GM21390 (cell line): ENCODE measurements at regions not wholly inside any gene's neighbourhood (a gene's known extent, or its start where the extent isn't known, plus 50 kb on each side); places are given as distances from the start of the nearest gene placed in this dataset.
"Not testable (repeated sequence)": the region's sequence is repeated elsewhere in the genome, so short reads cannot be mapped to it uniquely, and the experiment has no call there.

Experiments used
- ATAC-seq: cut with Tn5 transposase; IDR thresholded peaks from one replicate; pipeline ENCODE4 v1.9.1; 2021; ENCODE audit not compliant: unreplicated experiment

DNA sequence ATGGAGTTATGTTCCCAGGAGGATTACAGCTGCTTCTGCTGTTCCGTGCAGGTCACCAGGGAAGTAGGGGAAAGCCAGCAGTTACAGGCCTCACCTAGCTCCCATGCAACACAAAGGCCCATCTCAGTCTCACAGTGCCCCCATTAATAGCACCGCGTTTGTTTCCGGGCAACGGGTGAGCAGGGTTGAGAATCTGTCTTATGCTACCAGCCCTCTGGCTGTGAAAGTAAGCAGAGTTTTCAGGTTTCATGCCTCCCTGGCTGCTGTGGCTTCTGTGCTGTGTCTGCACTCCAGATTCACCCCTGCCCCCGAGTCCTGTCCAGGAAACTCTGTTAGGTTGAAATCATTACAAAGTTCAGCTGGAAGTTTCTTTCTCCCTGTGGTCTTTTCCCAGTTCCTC is 254.4 kb upstream of the GPR149 start:
- ATAC-seq = no peak

DNA sequence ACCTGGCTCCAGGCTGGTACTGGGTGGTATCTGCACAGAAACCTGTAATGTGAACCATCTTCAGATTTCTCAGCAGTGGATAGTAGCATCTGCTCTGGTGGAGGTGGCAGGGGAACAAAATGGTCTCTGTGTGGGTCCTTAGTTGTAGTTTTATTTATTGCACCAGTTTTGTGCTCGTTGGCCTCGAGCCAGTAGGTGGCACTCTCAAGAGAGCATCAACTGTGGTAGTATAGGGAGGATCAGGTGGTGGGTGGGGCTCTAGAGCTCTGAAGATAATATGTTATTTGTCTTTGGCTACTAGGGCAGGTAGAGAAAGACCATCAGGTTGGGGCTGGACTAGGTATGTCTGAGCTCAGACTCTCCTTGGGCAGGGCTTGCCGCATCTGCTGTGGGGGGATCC is 254.0 kb upstream of the GPR149 start:
- ATAC-seq = no peak

DNA sequence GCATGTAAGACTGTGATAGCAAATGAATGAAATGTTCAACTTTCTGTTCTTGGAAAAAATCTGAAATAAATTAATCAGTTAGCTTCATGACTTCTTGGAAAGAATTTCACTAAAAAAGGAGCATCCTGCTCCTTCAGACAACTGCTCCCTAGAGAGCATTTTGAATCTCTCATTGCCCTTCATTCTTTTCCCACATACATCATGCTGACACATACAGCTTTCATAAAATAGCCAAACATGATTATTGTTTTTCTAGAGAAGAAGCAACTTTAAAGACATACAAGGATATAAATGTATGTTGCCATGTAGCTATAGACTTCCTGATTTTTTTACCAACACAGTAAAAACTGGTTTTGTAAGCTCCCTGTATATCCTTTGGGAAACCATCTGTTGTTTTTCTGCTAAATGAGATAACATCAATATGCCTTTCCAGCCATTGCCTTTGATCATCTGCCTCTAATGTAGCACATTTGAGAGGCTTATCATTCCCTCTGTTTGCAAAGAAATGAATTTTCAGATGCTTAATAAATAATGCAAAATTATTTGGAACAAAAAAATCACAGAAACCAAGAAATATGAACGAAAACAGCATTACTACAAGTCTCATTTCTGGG is 248.2 kb upstream of the GPR149 start:
- ATAC-seq = no peak

DNA sequence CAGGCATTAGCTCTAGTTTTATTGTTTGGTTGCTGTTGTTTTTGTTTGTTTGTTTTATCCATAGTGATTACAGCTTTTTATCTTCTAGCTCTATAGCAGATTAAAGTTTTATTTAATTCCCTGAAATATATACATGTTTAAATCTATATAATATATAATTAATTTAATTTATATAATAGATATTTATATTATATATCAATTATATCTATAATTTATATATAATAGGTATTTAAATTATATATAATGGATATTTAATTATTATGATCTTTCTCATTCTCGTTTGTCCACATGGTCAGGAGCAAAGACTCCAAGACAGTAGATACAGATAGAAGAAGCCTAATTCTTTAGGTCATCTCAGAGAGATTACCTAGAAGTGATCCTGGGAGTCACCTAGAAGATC is 238.8 kb upstream of the GPR149 start:
- ATAC-seq = no peak

DNA sequence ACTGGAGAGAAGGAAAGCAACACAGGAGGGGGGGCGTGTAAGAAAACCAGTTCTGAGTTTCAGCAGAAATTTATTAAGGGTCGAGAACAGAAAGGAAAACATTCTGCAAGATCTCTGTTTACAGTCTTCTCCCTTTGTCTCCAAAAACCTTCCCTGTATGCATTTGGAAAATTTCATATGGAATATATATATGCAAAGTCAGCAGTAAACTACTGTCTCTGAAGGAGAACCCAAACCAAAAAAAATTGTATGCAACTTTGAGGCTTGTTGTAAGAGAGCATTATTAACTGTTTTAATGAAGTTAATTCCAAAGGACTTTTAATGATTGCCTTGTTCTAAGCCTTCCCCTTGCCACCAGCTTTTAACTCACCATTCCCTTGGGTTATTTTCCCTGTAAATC is 238.2 kb upstream of the GPR149 start:
- no peak for ATAC-seq

DNA sequence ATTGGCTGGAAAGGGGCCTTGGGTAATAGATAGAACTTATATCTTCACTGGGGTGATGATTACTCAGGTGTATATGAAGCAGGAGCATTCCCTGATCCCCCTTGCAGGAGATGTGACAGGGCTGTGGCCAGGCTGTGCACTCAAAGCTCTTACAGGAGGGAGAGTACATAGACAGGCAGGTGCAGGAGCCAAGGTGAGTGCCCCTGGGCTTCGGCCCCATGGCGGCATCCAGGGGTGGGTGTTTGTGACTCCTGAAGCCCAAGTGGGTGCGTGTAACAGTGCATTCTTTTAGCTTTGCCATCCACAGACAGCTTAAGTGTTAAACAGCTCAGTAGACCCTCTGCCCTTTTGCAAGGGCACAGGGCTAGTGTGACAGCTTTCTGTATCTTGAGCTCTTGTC is 236.6 kb upstream of the GPR149 start:
- no peak for ATAC-seq

DNA sequence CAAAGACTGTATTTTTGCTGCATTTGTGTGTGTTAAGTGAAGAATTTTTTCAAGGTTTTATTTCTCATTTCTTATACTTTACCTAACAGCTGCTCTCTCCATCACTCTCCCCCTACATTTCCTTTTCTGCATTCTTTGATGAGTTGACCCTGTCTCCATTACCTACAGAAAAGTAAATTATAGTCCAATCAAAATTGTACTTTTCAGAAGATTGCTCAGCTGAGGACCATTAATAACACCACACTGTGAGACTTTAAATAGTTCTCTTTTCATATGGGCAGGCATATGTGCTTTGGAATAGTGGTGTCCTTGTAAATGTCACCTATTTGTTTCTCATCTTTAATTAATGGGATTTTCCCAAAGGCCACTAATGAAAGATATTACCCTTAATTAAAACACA is 234.7 kb upstream of the GPR149 start:
- no peak for ATAC-seq

DNA sequence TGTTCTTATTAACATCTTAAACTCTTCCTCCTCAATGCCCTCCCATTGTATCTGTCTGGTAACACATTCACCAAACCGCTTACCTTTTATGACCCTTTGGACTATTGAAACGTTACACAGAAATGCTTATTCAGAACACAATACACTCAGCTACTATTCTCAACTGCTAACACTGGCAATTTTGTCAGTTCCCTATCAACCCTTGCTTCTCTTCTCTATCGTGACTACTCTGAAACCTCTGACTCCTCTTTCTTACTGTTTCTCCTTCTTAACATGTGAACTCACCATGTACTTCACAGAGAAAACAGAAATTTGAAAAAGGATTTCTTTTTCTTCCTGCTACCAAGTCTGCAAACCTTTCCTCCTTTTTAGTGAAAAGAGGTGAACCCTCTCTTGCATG is 232.9 kb upstream of the GPR149 start:
- no peak for ATAC-seq

DNA sequence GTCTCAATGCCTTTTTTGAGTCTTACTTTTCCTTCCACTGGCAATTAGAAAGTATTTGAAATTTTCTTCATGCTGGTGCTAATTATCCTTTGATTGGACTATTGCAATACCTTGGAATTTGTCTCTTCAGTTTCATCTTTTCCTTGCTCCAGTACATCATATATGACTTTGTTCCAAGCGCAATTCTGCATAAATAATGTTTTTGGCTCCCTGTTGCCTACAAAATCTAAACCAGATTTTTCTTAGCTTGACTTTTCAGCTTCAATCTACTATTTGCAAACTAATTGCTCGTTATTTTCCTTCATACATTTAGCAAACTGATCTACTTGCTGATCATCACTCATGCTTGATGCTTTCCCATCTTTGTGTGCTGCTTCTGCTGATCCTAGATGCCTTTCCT is 230.8 kb upstream of the GPR149 start:
- no peak for ATAC-seq

DNA sequence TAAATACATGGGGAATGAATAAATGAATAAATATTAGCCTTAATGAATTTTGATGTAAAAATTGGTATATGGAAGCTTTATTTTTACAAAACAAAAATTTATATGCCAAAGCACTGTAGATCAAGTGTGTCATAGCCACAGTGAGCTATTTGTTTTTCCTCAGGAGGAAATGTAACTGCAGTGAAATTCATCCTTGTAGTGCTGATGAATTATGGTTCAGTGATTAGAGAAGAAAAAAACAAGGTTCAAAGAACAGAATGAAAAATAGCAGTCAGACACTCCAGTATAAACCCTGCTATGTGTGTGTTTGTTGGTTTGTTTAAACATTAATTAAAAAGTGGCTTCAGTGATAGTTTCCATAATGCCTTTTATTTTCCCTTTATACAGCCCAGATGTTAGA is 228.0 kb upstream of the GPR149 start:
- no peak for ATAC-seq

DNA sequence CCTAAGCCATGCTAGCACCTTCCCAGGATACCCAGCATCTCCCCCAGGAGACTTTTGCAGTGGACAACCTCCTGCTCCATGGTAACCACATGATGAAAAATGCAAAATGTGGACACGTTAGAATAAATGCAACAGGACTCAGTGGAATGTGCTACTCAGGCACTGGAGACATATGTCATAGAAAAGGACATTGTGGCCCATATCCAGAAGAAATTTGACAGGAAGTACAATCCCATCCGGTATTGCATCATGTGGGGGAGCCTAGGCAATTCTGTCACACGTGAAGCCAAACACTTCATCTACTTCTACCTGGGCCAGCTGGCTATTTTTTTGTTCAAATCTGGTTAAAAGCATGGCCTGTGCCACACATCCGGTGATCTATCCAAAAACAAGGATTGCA is 227.2 kb upstream of the GPR149 start:
- ATAC-seq = no peak

DNA sequence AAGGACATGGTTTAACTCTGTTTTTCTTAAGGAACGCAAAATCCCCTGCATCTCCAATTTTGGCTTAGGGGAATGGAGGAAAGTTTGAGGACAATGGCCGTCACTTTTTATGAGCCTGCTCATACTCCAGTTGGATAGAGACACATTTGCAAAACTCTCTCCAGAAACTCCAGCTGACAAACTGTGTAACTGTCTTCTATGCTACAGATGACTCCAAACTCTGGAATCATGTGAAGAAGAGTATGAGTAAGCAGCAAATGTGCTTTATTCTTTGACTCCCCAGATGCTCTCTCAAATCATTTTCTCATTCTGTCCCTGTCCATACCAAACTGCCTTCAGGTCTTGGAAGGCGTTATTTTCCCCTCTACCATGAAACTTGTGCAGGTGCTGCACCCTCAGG is 226.5 kb upstream of the GPR149 start:
- no peak for ATAC-seq

DNA sequence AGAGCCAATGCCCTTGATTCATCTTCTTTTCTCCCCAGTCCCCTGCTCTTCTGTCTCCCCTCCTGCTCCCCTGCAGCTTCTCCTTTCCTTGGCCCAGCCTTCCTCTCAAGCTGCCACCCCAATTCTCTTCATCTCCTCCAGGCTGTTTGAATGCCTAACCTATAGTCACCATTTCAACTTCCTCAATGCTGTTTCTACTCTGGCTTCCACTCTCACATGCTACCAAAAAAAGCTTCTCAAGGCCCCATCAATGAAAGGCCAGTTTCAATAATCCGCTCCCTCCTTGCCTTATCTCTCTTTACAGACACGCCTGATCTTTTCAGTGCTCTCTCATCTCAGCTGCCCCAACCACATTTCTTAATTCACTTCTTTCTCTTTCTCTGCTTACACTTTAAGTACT is 212.2 kb upstream of the GPR149 start:
- ATAC-seq = no peak

DNA sequence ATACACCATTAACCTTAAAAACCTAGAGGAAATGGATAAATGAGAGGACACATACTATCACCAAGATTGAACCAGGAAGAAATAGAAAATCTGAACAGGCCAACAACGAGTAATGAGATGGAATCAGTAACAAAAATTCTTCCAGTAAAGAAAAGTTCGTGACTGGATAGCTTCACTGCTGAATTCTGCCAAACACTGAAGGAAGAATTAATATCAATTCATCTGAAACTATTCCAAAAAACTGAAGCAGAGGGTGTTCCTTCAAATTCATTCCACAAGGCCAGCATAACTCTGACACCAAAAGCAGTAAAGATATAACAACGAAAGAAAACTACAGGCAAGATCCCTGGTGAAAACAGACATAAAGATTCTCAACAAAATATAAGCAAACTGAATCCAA is 195.8 kb upstream of the GPR149 start:
- no peak for ATAC-seq

DNA sequence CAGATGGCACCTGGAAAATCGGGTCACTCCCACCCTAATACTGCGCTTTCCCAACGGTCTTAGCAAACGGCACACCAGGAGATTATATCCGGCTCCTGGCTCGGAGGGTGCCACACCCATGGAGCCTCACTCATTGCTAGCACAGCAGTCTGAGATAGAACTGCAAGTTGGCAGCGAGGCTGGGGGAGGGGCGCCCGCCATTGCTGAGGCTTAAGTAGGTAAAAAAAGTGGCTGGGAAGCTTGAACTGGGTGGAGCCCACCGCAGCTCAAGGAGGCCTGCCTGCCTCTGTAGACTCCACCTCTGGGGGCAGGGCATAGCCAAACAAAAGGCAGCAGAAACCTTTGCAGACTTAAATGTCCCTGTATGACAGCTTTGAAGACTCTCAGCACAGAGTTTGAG is 189.6 kb upstream of the GPR149 start:
- not testable (repeated sequence) for ATAC-seq

DNA sequence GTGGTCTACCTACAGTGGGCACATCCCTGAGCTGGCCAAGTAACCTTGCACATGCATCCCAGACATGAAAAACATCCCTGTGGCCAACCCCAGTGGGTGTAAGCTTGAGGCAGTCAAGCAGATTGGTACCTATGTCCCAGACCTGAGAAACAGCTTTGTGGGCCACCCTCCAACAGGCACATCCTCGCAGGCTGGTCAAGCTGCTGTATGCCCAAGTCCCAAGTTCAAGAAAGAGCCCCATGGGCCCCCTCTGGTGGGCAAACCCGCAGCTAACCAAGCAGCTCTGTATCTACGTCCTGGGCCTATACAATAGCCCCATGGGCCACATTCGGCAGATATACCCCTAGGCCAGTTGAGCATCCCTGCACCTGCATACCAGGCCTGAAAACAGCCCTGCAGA is 186.3 kb upstream of the GPR149 start:
- ATAC-seq = no peak

DNA sequence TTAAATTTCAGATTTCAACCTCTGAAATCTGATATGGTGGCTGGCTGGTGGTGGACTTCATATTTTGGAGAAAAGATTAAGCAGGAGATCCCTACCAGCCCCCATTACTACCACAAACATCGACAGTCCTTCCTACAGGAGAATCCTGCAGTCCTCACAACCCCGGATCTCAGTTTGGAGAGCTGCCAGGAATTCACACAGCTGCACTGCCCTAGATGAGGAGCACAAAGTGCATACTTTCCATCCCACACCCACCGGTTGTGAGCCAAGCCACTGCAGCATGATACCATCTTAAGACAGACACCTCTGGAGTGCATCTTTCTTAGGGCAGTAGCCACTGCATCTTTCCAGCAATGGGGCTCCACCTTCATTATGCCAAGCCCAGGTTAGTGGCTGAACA is 185.5 kb upstream of the GPR149 start:
- ATAC-seq = no peak

DNA sequence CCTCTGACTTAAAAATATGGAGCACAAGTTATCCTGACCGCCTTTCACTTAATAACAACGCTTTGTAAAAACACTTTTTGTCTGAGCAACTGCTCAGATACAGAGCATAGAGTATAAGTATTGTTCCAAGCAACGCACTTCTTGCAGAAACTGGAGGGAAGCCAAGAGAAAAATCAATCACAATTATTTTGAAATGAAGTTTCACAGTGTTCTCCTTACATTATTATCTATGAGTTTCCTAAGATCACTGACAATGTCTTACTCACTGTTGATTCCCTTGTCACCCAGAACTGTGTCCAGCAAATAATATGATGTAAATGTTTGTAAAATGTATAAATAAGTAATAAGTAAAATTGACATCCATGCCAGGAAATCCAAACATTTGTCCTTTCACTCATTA is 184.6 kb upstream of the GPR149 start:
- no peak for ATAC-seq

DNA sequence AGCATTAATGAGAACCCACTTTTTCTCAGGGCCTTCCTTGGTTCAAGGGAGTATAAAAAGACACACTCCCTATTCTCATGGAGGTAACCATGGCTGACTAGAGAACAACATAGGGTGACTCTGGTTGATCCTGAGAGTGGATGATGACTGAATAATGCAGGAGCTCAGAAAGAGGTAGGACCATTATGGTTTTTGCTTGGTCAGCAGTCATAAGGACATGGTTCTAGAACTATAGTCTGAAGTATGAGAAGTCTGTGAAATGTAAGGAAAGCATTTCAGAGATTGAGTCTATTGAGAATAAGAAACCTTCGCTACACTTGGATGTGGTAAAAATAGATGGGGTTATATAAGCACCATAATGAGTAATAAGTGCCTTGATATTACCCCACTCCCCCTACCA is 184.1 kb upstream of the GPR149 start:
- ATAC-seq = no peak

DNA sequence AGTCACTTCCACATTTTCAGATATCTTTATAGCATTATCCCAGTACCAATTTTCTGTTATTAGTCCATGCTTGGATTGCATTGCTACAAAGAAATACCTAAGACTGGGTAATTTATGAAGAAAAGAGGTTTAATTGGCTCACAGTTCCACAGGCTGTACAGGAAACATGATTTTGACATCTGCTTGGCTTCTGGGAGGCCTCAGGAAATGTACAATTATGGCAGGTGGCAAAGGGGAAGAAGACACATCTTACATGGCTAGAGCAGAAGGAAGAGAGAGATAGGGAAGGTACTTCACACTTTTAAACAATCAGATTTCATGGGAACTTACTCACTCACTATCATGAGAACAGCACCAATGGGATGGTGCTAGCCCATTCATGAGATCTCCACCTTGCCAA is 172.3 kb upstream of the GPR149 start:
- ATAC-seq = no peak

DNA sequence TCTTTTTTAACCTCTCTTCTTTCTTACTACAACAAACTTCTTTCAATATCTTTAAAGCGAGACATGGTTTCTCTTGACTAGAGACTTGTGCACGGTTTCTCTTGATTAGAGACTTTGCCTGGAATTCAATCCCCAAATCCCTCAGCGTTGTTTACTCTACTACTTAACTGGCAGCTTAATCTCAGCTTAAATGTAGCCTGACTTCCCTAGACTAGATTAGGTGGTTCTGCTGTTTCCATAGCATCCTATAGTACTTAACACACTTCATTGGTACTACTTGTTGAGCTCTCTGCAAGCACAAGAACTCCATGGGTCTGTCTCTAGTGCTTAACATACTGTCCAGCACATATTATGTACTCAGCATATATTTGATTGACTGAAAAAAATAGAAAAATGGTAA is 168.2 kb upstream of the GPR149 start:
- no peak for ATAC-seq

DNA sequence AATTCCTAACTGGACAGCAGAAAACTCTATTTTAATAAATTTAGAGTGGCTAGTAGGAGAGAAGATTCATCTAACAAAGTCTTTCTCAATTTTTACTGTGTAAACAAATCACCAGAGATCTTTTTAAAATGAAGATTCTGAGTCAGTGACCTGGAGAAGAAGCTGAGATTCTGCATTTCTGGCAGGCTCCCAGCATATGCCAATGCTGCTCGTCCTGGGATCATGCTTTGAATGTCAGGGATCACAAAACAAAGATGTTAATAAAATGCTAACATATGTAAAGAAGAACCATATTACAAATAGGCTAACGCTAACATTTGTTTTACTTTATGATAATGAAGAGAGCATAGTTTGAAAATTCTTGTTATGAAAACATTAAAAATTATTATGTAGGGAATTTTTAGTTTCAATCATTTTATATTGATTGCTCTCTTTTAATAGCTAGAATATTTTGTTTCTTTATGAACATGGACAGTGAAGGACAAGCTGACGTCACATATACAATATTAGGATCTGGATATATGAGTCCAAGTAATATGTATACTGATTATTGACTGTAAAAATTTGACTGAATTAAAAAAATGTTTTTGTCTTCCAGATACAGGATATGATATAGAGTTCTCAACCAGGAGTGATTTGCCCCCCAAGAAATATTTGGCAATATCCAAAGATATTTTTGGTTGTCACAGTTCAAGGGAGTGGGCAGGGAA is 160.8 kb upstream of the GPR149 start:
- no peak for ATAC-seq

DNA sequence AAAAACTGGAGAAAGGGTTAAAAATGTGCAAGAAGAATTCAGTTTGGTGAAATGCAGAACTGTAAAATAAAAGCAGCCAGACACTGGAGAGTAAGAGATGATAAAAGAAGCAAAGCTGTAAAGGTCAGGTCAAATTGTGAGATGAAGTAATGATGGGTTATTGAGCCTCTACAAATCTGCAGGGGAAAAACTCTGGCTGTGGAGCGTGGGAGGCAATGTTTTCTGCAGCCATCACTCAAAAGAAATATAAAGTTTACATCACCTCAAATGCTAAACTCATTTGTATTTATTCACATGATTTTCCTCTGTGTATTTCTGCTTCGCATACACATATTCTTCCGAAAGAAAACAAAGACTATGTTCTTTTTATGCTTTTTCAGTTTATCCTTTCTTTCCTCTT is 158.8 kb upstream of the GPR149 start:
- ATAC-seq = no peak
